ENCODE measurements at regions not wholly inside any gene's neighbourhood (a gene's known extent, or its start where the extent isn't known, plus 50 kb on each side); places are given as distances from the start of the nearest gene placed in this dataset.
"Not testable (repeated sequence)": the region's sequence is repeated elsewhere in the genome, so short reads cannot be mapped to it uniquely, and the experiment has no call there.

- TF ChIP-seq POLR2A, CTCF (IDR thresholded peaks at IDR 0.05): not testable (repeated sequence)
These were observed 149.3 kb downstream of the OR4F15 start for GRCh38 chr15:101961263-101961662.

All from right lobe of liver (tissue), 4 donors.